H9 (cell line): ENCODE measurements at regions not wholly inside any gene's neighbourhood (a gene's known extent, or its start where the extent isn't known, plus 50 kb on each side); places are given as distances from the start of the nearest gene placed in this dataset.

Experiments used
- DNase-seq: peaks from one replicate; pipeline ENCODE4 v3.0.0-alpha.2; 2017
- H2AFZ ChIP-seq: one replicate; pipeline ENCODE4 v1.6.1; 2013; ENCODE audit warnings: mild to moderate bottlenecking, low read length, control low read depth, moderate library complexity
- H2AK5ac ChIP-seq: 2 replicates; pipeline ENCODE4 v1.6.1; 2013; ENCODE audit warnings: low read length, control low read depth, mixed read lengths; ENCODE audit not compliant: insufficient read length
- H2BK120ac ChIP-seq: one replicate; pipeline ENCODE4 v1.6.1; 2013; ENCODE audit warnings: low read depth, mild to moderate bottlenecking, low read length, control low read depth, inconsistent platforms; ENCODE audit not compliant: poor library complexity, severe bottlenecking
- H2BK12ac ChIP-seq: 2 replicates; pipeline ENCODE4 v1.6.1; 2013; ENCODE audit warnings: low read length, control low read depth, mixed read lengths, low read depth; ENCODE audit not compliant: insufficient read length
- H2BK15ac ChIP-seq: 2 replicates; pipeline ENCODE4 v1.6.1; 2013; ENCODE audit warnings: low read depth, low read length, control low read depth
- H2BK20ac ChIP-seq: one replicate; pipeline ENCODE4 v1.6.1; 2013; ENCODE audit warnings: low read depth, mild to moderate bottlenecking, low read length, control low read depth, inconsistent platforms; ENCODE audit not compliant: poor library complexity, severe bottlenecking
- H2BK5ac ChIP-seq: 2 replicates; pipeline ENCODE4 v1.6.1; 2013; ENCODE audit warnings: low read length, control low read depth, mixed read lengths; ENCODE audit not compliant: insufficient read length
- H3K14ac ChIP-seq: 2 replicates; pipeline ENCODE4 v1.6.1; 2013; ENCODE audit warnings: low read length, control low read depth; ENCODE audit not compliant: insufficient read depth
- H3K18ac ChIP-seq: 2 replicates; pipeline ENCODE4 v1.6.1; 2013; ENCODE audit warnings: low read depth, mild to moderate bottlenecking, mixed read lengths, low read length, control low read depth; ENCODE audit not compliant: insufficient read length
- H3K23ac ChIP-seq: 2 replicates; pipeline ENCODE4 v1.6.1; 2013; ENCODE audit warnings: low read length, control low read depth, mixed read lengths, low read depth; ENCODE audit not compliant: insufficient read length
- H3K23me2 ChIP-seq: 2 replicates; pipeline ENCODE4 v1.6.1; 2013; ENCODE audit warnings: low read depth, mild to moderate bottlenecking, mixed read lengths, low read length, control low read depth; ENCODE audit not compliant: insufficient read length, poor library complexity, severe bottlenecking
- H3K27ac ChIP-seq: 2 replicates; pipeline ENCODE4 v1.5.1; 2013; ENCODE audit warnings: low read length, control low read depth, mixed read lengths, low read depth; ENCODE audit not compliant: insufficient read length
- H3K27me3 ChIP-seq: 2 replicates; pipeline ENCODE4 v1.6.1; 2013; ENCODE audit warnings: low read length, control low read depth, inconsistent platforms; ENCODE audit not compliant: insufficient read depth
- H3K4ac ChIP-seq: 2 replicates; pipeline ENCODE4 v1.6.1; 2013; ENCODE audit warnings: low read depth, mild to moderate bottlenecking, control low read depth, inconsistent platforms, low read length, moderate library complexity
- H3K4me1 ChIP-seq: 2 replicates; pipeline ENCODE4 v1.6.1; 2013; ENCODE audit warnings: low read length, control low read depth, inconsistent platforms; ENCODE audit not compliant: insufficient read depth
- H3K4me2 ChIP-seq: 2 replicates; pipeline ENCODE4 v1.6.1; 2013; ENCODE audit warnings: low read length, control low read depth, mixed read lengths; ENCODE audit not compliant: insufficient read length, insufficient read depth
- H3K56ac ChIP-seq: 2 replicates; pipeline ENCODE4 v1.6.1; 2013; ENCODE audit warnings: low read depth, mild to moderate bottlenecking, mixed read lengths, low read length, control low read depth; ENCODE audit not compliant: insufficient read length
- H3K79me1 ChIP-seq: 2 replicates; pipeline ENCODE4 v1.6.1; 2013; ENCODE audit warnings: low read depth, mild to moderate bottlenecking, moderate library complexity, low read length, control low read depth, inconsistent platforms; ENCODE audit not compliant: insufficient read depth, poor library complexity, severe bottlenecking
- H3K79me2 ChIP-seq: 2 replicates; pipeline ENCODE4 v1.6.1; 2013; ENCODE audit warnings: low read length, control low read depth, inconsistent platforms; ENCODE audit not compliant: insufficient read depth
- H3K9ac ChIP-seq: 2 replicates; pipeline ENCODE4 v1.6.1; 2013; ENCODE audit warnings: low read length, control low read depth, mixed read lengths; ENCODE audit not compliant: insufficient read length; ENCODE audit errors: extremely low read depth
- H3K9me3 ChIP-seq: one replicate; pipeline ENCODE4 v1.6.1; 2013; ENCODE audit warnings: low read depth, low read length, inconsistent platforms; ENCODE audit not compliant: control insufficient read depth
- H3T11ph ChIP-seq: one replicate; pipeline ENCODE4 v1.6.1; 2013; ENCODE audit warnings: mild to moderate bottlenecking, low read length, control low read depth, inconsistent platforms
- H4K20me1 ChIP-seq: one replicate; pipeline ENCODE4 v1.6.1; 2013; ENCODE audit not compliant: control insufficient read depth, insufficient read length, insufficient read depth
- H4K5ac ChIP-seq: 2 replicates; pipeline ENCODE4 v1.6.1; 2013; ENCODE audit warnings: low read depth, mild to moderate bottlenecking, mixed read lengths, low read length, control low read depth; ENCODE audit not compliant: insufficient read length
- H4K8ac ChIP-seq: replicated peaks from 2 replicates; pipeline ENCODE4 v1.6.1; 2013; ENCODE audit warnings: low read length, control low read depth, mixed read lengths, low read depth; ENCODE audit not compliant: insufficient read length
- H4K91ac ChIP-seq: 2 replicates; pipeline ENCODE4 v1.6.1; 2013; ENCODE audit warnings: low read depth, mild to moderate bottlenecking, moderate library complexity, mixed read lengths, low read length, control low read depth; ENCODE audit not compliant: insufficient read length
- H3K27ac Mint-ChIP-seq, 3 experiments: 2 replicates in 2 of 3; 3 replicates in 1 of 3; pipeline ENCODE4 v1.8.0; 2020 to 2021; ENCODE audit warnings: mixed read lengths in 3 of 3, mild to moderate bottlenecking in 1 of 3, moderate library complexity in 1 of 3
- H3K27me3 Mint-ChIP-seq: 2 replicates; pipeline ENCODE4 v1.8.0; 2021; ENCODE audit warnings: low read depth, mild to moderate bottlenecking, moderate library complexity, mixed read lengths
- H3K36me3 Mint-ChIP-seq, 3 experiments: 2 replicates in 2 of 3; 3 replicates in 1 of 3; pipeline ENCODE4 v1.8.0; 2020 to 2021; ENCODE audit warnings: low read depth in 3 of 3, mixed read lengths in 3 of 3; ENCODE audit not compliant: insufficient read depth in 1 of 3
- H3K4me1 Mint-ChIP-seq, 2 experiments: 2 replicates each; pipeline ENCODE4 v1.8.0; 2020; ENCODE audit warnings: mixed read lengths in 2 of 2
- H3K4me3 Mint-ChIP-seq, 2 experiments: 2 replicates in 1 of 2; 3 replicates in 1 of 2; pipeline ENCODE4 v1.8.0; 2020 to 2021; ENCODE audit warnings: mild to moderate bottlenecking in 2 of 2, mixed read lengths in 2 of 2, moderate library complexity in 1 of 2
- H3K9me3 Mint-ChIP-seq, 2 experiments: 2 replicates in 1 of 2; 3 replicates in 1 of 2; pipeline ENCODE4 v1.8.0; 2020; ENCODE audit warnings: mild to moderate bottlenecking in 2 of 2, mixed read lengths in 2 of 2, moderate library complexity in 1 of 2
- WGBS: extraction: QIAGEN DNeasy Blood & Tissue Kit; methylation state at CpG from one replicate; pipeline ENCODE4 v1.1.7; 2013; ENCODE audit warnings: missing lambda C conversion rate, low lambda C conversion rate, mixed read lengths; ENCODE audit not compliant: insufficient read length; ENCODE audit errors: extremely low coverage; 5-methylcytosine and 5-hydroxymethylcytosine counted together
- TF ChIP-seq, protein P1 (sequence below): fragments of 200-600 bp; sonication (generic); conservative IDR thresholded peaks from 3 replicates; pipeline ENCODE4 v1.8.0; 2021; ENCODE audit warnings: antibody characterized with exemption, mild to moderate bottlenecking

DNA sequence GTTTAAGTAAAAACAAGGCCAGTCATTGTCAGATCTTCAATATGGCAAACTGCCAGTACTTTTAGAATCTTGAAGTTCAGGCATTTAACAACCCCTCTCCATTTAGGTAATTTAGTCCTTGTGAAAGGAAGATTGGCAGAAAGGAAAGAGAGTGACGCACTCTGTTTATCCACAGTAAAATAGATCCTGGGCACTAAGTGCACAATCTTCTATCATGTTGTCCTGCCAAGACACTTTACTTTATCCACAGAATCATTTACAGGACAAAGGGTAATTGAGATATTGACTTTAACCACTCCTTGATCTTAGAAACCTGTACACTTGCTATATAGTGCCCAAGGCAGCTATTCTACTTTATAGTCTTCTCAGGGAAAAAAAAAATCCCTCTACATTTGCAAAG, 786.4 kb upstream of the SLITRK1 start:
- Histone ChIP-seq H4K20me1 (no peaks in the 10 kb centered on the region), H3K79me1 (no peaks in the 10 kb centered on the region), H2AFZ (no peak overlapping the region), H4K8ac (no peak overlapping the region), H3K4me1 (no peaks in the 10 kb centered on the region), H3K9ac (no peak overlapping the region), H3K79me2 (no peaks in the 10 kb centered on the region), H2BK20ac (no peak overlapping the region), H3K23ac (no peak overlapping the region), H3K27ac (no peak overlapping the region), H2BK120ac (no peak overlapping the region), H3T11ph (no peak overlapping the region), H3K9me3 (no peaks in the 10 kb centered on the region), H4K91ac (no peak overlapping the region), H2BK15ac (no peak overlapping the region), H4K5ac (no peak overlapping the region), H3K14ac (no peak overlapping the region), H2AK5ac (no peak overlapping the region), H3K27me3 (no peaks in the 10 kb centered on the region), H3K23me2 (no peaks in the 10 kb centered on the region), H2BK12ac (no peak overlapping the region), H3K4me2 (no peak overlapping the region), H2BK5ac (no peak overlapping the region), H3K18ac (no peak overlapping the region), H3K56ac (no peak overlapping the region), H3K4ac (no peak overlapping the region)
- Mint-ChIP-seq H3K4me1 (peaks cover 3 to 7% of the 10 kb centered on the region in 2 experiments), H3K27ac (no peak overlapping the region), H3K27me3 (no peaks in the 10 kb centered on the region), H3K4me3 (no peak overlapping the region), H3K9me3 (no peaks in the 10 kb centered on the region; a peak in 1 of 5 replicates), H3K36me3 (no peaks in the 10 kb centered on the region)
- WGBS: no CpG with 5 or more reads among the region's 1 CpG
- no peak for DNase-seq
- TF ChIP-seq, protein P1, sequence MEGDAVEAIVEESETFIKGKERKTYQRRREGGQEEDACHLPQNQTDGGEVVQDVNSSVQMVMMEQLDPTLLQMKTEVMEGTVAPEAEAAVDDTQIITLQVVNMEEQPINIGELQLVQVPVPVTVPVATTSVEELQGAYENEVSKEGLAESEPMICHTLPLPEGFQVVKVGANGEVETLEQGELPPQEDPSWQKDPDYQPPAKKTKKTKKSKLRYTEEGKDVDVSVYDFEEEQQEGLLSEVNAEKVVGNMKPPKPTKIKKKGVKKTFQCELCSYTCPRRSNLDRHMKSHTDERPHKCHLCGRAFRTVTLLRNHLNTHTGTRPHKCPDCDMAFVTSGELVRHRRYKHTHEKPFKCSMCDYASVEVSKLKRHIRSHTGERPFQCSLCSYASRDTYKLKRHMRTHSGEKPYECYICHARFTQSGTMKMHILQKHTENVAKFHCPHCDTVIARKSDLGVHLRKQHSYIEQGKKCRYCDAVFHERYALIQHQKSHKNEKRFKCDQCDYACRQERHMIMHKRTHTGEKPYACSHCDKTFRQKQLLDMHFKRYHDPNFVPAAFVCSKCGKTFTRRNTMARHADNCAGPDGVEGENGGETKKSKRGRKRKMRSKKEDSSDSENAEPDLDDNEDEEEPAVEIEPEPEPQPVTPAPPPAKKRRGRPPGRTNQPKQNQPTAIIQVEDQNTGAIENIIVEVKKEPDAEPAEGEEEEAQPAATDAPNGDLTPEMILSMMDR: no peak
